ENCODE measurements at regions not wholly inside any gene's neighbourhood (a gene's known extent, or its start where the extent isn't known, plus 50 kb on each side); places are given as distances from the start of the nearest gene placed in this dataset.

- no peak for TF ChIP-seq CTCF (IDR thresholded peaks at IDR 0.05)
- intact Hi-C loops (cut with DNase I): no loop called here
Observed at GRCh38 chr4:123621072-123621705, 224.6 kb downstream of the SPRY1 start.

GRCh38 chr4:123622572-123622971 is 226.0 kb downstream of the SPRY1 start:
- FAIRE-seq (no peak), ATAC-seq (no peak)
- peak in 1 of 4 donors; percentile 6 for TF ChIP-seq CTCF (IDR thresholded peaks at IDR 0.05)

More at GRCh38 chr4:123621072-123621705, 224.6 kb downstream of the SPRY1 start:
- H3K4me1 ChIP-seq: peaks cover 0 to 3% (median 0%) of the 10 kb centered on the region in 3 donors
- no peaks in the 10 kb centered on the region for H3K36me3 ChIP-seq
- H3K27me3 ChIP-seq: no peaks in the 10 kb centered on the region
- DNase-seq (no peak), FAIRE-seq (no peak), ATAC-seq (no peak)
- H3K27ac ChIP-seq: no peak overlapping the region
- H3K4me3 ChIP-seq: no peak overlapping the region
- H3K9me3 ChIP-seq: no peaks in the 10 kb centered on the region
- WGBS, 2 donors: 82 to 89% methylated on average over 5 of the region's 5 CpGs

GRCh38 chr4:123623611-123624010 is 227.0 kb downstream of the SPRY1 start:
- Histone ChIP-seq H3K27ac (no peak overlapping the region), H3K4me3 (no peak overlapping the region), H3K9me3 (no peaks in the 10 kb centered on the region), H3K27me3 (no peaks in the 10 kb centered on the region), H3K36me3 (no peaks in the 10 kb centered on the region), H3K4me1 (peaks cover 0 to 8% (median 0%) of the 10 kb centered on the region in 3 donors)
- no peak for DNase-seq
- intact Hi-C loops (cut with DNase I): no loop called here
- FAIRE-seq: no peak
- no peak for TF ChIP-seq CTCF (IDR thresholded peaks at IDR 0.05)
- ATAC-seq: no peak
- 22 to 31% methylated on average over 1 of the region's 1 CpG for WGBS, 2 donors

More at GRCh38 chr4:123622572-123622971, 226.0 kb downstream of the SPRY1 start:
- Histone ChIP-seq H3K27ac (no peak overlapping the region), H3K9me3 (no peaks in the 10 kb centered on the region), H3K4me1 (peaks cover 0 to 8% (median 0%) of the 10 kb centered on the region in 3 donors), H3K4me3 (no peak overlapping the region), H3K36me3 (no peaks in the 10 kb centered on the region), H3K27me3 (no peaks in the 10 kb centered on the region)
- 80 to 87% methylated on average over 1 of the region's 1 CpG for WGBS, 2 donors
- intact Hi-C loops (cut with DNase I): no loop called here
- no peak for DNase-seq

- Histone ChIP-seq H3K4me3 (no peak overlapping the region), H3K27me3 (no peaks in the 10 kb centered on the region), H3K36me3 (no peaks in the 10 kb centered on the region), H3K9me3 (no peaks in the 10 kb centered on the region), H3K4me1 (peaks cover 0 to 8% (median 0%) of the 10 kb centered on the region in 3 donors), H3K27ac (no peak overlapping the region)
- TF ChIP-seq CTCF (IDR thresholded peaks at IDR 0.05): no peak
- WGBS, 2 donors: 49 to 77% methylated on average over 1 of the region's 1 CpG
- DNase-seq: no peak
- no peak for ATAC-seq
- intact Hi-C loops (cut with DNase I): no loop called here
- no peak for FAIRE-seq
Observed at GRCh38 chr4:123624959-123625358, 228.4 kb downstream of the SPRY1 start.

- Histone ChIP-seq H3K27ac (no peak overlapping the region), H3K9me3 (no peaks in the 10 kb centered on the region), H3K4me3 (no peak overlapping the region), H3K27me3 (no peaks in the 10 kb centered on the region), H3K36me3 (no peaks in the 10 kb centered on the region), H3K4me1 (peaks cover 0 to 8% (median 0%) of the 10 kb centered on the region in 3 donors)
- intact Hi-C loops (cut with DNase I): no loop called here
- DNase-seq (no peak), ATAC-seq (no peak), FAIRE-seq (no peak)
- WGBS, 2 donors: 98 to 100% methylated on average over 1 of the region's 1 CpG
- TF ChIP-seq CTCF (IDR thresholded peaks at IDR 0.05): no peak
Observed at GRCh38 chr4:123628288-123628687, 231.7 kb downstream of the SPRY1 start.

All from pancreas (tissue), 10 donors.